ENCODE measurements at regions not wholly inside any gene's neighbourhood (a gene's known extent, or its start where the extent isn't known, plus 50 kb on each side); places are given as distances from the start of the nearest gene placed in this dataset.

- TF ChIP-seq, protein P1, sequence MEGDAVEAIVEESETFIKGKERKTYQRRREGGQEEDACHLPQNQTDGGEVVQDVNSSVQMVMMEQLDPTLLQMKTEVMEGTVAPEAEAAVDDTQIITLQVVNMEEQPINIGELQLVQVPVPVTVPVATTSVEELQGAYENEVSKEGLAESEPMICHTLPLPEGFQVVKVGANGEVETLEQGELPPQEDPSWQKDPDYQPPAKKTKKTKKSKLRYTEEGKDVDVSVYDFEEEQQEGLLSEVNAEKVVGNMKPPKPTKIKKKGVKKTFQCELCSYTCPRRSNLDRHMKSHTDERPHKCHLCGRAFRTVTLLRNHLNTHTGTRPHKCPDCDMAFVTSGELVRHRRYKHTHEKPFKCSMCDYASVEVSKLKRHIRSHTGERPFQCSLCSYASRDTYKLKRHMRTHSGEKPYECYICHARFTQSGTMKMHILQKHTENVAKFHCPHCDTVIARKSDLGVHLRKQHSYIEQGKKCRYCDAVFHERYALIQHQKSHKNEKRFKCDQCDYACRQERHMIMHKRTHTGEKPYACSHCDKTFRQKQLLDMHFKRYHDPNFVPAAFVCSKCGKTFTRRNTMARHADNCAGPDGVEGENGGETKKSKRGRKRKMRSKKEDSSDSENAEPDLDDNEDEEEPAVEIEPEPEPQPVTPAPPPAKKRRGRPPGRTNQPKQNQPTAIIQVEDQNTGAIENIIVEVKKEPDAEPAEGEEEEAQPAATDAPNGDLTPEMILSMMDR (IDR thresholded peaks at IDR 0.05; ENCODE audit: insufficient read depth, low read length, poor library complexity, severe bottlenecking): no peak
- no peak for TF ChIP-seq EZH2phosphoT487 (conservative IDR thresholded peaks at IDR 0.05; ENCODE audit: low read length)
Measured at GRCh38 chr20:40046703-40047102, 642.3 kb downstream of the MAFB start.

Measured in SU-DHL-6 (cell line).